CD4-positive, alpha-beta T cell treated with Interleukin-1 beta for 1 hour (primary cell): ENCODE measurements at regions not wholly inside any gene's neighbourhood (a gene's known extent, or its start where the extent isn't known, plus 50 kb on each side); places are given as distances from the start of the nearest gene placed in this dataset.
A peak's percentile ranks its signal among the peaks of the same experiment; 100 is the strongest.

Source experiments
- DNase-seq, 2 donors: peaks; one replicate each; pipeline ENCODE4 v3.0.0-alpha.2; 2020 to 2022

DNA sequence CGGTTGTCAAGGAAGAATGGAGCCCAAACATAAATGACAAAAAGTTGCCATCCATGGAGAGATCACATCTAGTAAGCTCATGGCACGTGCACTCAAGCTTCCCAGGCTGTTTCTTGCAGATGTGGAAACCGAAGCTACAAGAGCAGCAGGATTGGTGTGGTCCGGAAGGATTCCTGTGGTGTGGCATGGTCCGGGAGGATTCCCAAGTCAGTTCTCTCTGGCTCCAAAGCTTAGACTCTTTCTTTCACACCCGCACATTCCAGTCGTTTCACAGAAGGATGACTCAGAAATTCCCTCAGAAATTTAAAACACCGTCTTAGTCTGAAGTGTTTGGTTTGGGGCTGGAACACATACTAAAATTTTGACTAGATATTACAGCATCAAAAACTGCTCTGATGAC, 78.0 kb upstream of the DRD2 start:
- DNase-seq, result no peak

DNA sequence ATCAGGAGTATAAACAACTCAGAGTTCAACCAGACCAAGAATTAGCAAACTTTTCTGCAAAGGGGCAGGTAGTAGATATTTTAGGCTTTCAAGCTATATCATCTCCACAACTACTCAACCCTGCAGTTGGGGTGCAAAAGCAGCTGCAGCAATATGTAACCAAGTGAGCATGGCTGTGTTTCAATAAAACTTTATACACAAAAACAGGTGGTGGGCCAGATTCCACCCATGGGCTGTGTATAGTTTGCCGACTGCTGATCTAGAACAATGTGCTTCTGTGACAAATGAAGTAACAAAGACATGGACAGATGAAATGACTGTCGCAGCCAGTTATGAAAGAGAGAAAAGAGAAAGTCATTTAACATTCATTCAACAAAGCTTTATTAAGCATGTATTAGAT, 77.1 kb upstream of the DRD2 start:
- no peak for DNase-seq

DNA sequence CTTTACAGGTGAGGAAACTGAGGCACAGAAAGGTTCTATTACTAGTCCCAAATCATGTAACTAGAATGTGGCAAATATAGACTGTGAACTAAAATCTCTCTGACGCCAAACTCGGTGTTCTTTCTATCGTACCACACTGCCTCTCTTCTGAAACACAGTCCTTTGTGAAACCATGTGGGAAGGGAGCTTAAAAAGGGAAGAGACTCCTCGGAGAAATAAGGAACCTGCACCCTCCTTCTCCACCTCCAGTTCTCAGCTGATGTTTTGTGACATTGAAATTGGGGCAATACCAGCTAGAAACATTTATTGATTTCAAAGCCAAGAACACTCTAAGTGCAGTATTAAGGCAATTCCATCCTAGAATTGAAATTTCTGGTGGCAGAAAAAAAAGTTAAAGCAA, 76.4 kb upstream of the DRD2 start:
- no peak for DNase-seq

DNA sequence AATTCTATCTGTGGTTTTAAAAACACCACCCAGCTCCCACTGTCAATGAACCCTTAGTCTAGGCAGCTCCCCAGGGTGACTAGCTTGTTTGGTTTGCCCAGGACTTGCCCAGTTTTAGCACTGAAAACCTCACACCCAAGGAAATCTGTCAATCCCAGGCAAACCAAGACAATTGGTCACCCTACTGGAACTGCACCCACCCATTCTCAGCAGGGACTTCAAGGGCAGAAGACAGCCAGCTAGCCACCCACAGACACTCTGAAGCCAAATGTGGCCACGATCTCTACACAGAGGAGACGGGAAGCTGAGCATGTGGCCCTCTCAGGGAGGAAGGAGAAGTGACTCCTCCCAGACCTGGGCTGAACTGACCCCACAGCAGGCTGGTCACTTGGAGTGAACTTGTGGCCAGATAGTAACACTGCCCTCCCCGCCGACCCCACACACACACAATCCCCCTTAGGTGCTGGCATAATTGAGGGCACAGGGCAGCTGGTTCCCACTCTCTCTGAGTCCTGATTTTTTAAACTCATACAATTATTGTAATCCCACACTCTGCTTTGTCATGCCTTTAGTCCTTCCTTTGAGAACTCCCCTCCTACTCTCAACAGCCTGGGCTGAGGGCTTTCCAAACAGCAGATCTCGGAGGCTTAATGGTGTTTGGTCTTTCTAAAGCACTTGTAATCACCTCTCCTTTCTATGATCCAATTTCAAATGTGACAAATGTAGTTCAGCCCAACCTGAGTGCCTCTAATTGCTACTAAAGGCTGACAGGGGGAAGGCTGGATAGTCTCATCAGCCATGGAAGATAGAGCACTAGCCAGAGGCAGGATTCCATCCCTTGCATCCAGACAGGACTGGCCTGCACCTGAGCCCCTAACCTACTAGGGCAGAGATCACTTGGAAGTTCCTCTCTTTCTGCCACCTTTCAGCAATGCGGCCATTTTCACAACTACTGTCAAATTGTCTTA, 74.7 kb upstream of the DRD2 start:
- no peak for DNase-seq

DNA sequence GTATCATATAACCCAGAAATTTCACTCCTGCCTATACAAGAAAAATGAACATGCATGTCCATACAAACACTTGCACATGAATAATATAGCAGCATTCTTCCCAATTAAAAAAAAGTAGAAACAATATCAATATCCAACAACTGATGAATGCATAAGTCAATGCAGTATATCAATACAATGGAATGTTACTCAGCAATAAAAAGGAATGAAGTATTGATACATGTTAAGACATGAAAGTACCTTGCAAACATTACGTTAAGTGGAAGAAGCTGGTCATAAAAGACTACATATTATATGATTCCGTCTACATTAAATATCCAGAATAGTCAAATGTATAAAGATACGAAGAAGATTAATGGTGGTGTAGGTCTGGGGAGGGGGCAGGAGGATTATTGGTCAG, 73.9 kb upstream of the DRD2 start:
- no peak for DNase-seq

DNA sequence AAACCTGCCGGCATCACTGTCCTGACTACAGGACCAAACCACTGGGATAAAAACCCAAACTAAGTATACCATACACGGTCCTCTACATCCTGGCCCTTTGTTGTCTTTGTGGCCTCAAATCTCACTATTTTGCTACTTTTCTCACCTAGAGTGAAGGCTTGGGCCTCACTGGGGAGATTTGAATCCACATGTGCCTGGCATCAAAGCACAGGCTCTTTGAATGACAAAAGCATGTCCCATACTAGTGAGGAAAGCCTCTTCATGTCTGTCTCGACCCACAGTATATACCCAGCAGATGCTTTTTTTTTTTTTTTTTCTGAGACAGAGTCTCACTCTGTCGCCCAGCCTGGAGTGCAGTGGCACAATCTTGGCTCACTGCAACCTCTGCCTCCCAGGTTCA, 72.5 kb upstream of the DRD2 start:
- no peak for DNase-seq

DNA sequence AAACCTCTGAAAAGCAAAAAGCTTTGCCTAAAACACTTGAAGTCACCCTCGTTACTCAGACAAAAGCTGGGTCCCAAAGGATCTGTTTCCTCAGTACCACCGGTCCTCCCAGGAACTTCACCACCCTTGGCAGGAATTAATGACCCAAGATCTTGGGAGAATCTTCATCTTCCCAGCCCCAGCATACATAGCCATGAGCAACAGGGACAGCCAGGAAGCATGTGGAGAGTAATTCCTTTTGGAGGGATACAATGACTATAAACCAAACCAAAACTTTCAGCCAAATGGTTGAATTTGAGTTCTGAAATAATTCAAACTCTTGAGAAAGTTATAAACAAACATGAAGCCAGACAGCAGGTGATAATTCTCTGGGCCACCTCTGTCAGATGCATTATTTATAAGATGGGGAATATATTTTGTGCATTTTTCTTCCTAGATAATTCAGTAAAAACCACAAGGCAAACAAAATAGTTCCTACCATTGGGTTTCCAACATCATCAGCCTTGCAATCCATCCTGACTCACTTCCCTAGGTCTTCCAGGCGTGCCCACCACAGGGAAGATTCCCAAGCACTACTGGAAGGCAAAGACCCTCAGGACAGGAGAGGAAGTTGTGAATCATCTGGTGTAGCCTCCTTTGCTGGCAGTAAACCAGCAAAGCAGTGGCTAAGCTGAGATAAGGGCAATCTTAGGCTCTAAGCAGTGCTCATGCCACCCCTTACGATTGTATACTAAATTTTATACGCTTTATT, 71.7 kb upstream of the DRD2 start:
- DNase-seq, result no peak

DNA sequence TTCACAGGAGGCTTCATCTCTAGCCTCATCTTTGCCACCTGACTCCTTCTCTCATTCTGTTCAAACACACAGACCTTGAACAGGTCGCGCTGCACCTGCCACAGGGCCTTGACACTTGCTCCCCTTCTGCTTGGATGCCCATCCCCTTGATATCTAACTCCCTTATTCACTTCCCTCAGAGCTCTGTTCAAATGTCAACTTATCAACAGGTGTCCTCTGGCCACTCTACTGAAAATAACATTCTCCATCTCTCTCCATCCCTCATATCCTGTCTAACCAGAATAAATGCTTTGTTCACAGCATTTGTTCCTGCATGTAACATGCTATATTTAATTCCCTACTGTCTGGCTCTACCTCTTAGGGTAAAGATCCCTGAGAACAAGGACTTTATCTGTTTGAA, 67.2 kb upstream of the DRD2 start:
- no peak for DNase-seq

DNA sequence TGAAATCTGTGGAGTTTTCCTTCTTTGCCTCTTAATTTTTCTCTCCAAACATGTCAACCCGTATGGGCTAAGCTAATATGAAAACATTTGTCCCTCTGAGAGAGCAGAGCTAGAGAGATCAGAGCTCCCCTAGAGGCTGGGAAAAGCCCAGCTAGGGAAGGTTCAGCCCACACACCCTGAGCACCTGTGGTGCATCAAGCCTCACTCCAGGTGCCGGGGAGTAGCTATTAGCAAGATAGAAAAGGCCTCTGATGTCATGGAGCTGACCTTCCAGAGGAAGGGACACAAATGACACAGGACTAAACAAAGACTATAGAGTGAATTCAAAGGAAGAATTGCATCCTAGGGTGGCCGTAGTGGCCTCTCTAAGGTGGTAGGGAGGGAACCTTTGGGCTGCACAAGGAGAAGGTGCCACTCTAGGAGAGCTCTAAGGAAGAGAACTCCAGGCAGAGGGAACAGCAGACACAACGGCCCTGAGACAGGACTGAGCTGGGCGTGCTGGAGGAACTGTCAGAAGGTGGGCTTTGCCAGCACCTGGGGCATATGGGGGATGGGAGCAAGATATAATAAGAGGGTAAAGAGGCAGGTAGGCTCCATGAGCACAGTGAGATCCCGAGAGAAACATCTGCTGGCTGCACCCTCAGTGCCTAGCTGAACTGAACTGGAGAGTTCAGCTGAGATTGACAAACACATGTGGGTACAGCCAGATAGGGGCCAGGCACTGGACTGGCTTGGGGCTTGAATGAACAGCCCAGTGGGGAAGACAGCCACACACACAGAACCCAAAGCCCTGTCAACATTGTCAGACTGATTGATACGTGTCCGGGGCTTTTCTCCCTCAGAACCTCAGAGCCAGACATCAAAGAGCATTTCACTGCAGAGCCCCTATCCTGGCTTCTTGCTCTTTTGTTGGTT, 65.5 kb upstream of the DRD2 start:
- no peak for DNase-seq

DNA sequence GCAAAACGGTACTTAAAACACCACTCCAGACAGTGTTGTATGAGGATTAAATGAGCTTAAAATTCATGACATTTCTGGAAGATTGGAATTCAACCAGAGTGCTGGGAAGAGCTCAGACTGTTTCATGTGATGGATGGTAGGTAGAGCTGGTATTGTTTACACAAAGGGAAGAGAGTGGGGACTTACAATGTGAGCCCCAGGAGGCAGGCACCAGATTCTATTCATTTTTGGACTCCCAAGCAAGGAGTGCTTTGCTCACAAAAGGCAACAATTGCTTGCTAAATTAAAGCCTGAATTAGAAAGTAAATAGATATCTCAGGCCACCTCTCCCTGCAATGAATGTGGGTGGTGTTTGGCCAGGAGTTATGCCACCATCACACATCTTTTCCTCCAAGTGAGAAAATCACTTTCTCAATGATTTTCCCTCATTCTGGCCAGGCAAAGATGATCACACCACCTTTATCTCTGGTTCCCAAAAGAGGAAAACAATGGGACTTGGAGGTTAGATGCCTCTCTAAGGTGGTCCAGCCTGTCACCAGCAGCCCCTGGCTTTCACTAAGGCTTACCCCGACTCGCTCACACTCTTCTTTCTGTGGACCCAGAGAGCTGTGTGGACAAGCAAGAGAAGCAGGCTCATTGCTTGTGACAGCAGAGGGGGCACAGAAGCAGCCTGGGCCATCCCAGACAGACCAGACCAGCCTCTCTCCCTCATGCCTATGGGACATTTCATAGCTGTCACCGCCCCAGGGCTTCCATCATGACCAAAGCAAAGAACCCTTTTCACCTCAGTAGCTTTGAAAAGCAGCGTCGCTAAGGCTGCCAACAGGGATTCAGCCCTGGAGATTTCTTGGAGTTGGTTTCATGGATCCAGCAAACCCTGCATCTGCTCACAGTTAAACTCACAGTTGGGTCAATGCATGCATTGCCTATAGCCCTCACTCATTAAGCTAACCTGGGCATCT, 63.5 kb upstream of the DRD2 start:
- DNase-seq, result no peak

DNA sequence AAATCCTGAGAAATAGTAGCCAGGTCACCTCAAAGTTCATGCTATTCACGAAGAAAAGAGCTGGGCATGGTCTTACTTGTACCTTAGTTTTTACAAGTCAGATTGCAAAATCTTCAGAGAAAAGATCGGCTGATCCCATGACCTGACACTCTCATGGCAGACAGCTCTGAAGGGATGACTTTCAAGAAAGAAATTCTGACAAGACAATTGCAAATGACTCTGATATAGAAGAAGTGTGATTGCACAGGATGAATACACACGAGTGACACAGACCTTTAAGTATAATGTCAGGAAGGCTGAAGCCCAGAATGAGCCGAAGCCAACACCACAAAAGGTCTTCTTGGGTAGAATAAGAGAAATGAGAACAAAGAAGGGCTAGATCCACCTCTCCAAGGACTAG, 59.4 kb upstream of the DRD2 start:
- no peak for DNase-seq

DNA sequence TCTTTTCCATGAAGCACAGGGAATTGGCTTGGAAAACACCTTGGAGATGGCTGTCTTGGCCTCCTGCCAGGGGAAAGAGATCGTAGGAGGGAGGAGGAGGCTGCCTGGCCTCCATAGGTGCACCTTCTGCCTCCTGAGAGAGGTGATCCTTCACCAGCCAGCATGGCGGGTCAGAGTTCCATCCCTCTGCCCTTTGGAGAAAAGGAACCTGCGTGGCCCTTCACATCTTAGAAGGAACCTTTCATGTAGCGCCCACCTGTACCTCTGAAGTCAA, 58.2 kb upstream of the DRD2 start:
- DNase-seq, result no peak

DNA sequence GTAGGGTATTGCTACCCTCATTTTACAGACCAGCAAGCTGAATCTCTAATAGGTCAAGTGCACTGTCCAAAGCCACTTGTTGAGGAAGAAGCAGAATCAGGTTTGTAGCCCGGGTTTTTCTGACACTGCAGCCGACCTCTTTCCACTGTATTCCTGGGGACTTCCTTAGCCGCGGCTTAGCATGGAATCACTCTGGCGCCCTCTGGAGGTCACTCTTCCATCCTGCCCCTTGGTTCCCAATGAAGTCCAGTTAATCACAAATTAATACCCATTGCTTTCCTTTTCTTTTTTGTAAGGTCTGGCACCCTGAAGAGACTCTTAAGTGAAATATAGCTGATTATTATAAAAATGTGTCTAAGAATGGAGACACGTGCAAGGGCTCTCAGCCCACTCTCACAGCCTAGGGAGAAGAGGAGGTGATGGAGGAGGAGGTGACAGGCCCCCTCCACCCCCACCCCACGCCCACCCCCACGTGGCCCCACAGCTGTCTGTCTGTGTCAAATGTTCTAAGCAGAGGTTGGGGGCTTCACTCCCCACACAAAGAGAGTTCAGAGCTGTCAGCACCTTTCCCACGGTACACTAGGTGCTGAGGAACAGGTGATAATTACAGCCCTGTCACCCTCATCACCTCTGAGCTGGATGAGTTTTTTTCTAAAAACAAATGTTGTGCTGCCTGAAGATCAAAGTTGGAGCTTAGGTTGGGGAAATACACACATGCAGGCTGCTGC, 57.7 kb upstream of the DRD2 start:
- peak; percentile 40 for DNase-seq

DNA sequence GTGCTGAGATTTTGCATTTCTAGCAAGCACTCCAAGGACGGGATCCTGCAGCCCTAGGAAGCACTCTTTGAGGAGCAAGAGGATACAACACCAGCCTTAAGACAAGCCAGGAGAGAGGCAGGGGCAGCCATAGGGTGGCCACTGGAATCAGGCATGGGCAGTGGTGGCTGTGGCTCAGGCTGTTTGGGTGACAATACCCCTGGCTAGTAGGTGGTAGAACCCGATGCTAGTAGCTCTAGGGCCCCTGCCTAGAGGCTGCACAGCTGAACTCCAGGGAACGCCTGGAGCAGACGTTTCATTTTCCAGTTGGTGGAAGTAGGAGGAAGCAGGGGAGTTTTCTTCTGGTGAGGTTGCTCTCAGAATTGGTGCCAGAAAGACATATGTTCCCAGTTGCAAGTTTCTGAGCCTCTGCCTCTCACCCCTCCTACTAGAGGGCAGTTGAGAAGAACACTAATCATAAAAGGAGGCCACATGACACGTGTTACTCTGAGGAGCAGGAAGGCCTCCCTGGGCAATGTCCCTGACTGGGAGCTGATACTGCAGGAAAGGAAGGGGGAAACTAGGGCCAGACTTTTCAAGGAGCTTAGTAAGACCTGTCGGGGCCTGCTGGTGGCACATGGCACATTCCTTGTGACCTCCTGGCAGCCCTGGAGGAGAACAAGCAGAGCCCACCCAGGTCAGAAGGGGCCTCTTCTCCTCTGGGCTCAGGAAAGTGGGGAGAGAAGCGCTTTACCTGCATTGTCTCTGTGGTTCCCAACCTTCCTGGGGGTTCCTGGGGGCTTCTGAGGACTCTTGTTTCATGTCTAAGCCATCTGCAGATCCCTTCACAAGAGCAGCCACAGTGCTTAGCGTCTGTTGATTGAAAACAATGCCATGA, 56.6 kb upstream of the DRD2 start:
- no peak for DNase-seq

DNA sequence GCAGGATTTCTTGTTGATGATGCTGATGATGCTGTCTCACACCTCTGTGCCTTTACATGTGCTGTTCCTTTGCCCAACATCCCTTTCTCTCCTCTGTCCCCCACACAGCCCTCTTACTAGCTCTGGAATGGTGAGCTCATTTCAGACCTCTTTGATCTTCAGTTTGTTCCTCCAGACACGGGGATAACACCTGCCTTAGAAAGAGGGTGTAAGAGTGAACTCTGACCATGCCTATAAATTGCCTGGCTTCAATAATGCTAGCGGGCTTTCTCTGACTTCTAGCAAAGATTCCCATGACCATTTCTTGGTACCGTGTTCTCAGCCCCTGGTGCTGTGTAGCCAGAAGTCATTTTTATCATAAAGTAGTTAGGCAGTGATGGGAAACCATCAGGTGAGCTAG, 55.9 kb upstream of the DRD2 start:
- DNase-seq, result no peak

DNA sequence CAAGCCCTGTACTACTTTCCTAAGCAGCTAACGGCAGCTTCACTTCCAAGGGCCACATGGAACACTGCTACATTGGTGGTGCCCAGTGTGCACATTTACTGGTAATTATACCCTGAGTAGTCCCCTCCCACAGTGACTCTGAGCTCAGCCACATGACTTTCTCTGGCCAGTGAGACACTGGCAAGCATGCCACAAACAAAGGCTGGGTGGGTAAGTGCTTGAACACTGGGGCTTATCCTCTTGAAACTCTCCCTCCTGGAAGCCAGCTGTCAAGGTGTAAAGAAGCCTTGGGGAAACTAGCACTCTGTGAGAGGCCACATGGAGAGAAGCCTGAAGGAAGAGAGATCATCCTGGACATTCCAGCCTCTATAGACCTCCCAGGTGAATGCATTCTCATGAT, 54.4 kb upstream of the DRD2 start:
- no peak for DNase-seq

DNA sequence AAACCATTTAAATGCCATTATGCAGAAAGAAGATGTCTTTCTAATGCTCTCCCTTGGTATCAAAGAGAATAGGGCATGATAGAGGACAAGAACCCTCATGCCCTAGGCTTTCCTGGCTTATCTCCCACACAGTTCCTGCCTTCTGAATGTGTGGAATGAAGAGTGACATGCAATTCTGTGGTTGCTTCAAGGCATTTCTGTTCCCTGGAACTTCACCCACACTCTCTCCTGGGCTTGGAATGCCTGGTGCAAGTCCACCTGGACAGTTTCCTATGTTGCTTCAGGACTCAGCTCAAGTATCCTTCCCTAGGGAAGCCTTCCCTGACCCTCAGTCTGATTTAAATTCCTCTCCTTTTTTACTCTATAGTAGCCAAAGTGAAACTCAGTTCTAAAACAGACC, 53.8 kb upstream of the DRD2 start:
- DNase-seq, result no peak

DNA sequence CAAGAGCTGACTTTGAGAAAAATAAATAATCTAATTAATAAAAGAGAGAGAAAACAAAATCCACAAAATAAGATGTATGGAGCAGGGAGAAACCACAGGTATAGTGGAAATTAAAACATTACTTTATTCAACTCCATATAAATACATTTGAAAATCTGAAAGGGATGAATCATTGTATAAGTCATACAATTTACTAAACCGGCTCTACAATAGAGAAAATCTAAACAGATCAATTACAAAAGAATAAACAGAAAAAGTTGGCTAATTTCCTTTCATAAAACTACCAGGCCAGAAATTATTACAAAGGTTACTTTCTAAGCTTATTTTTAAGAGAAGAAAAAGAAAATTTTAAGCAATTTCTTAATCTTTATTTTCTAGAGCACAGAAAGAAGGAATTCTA, 51.3 kb upstream of the DRD2 start:
- no peak for DNase-seq
